Stimulated activated CD8-positive, alpha-beta memory T cell treated with anti-CD3 and anti-CD28 coated beads, Interleukin-4, amount 100 ng/mL, for 24 hours (primary cell): ENCODE measurements at regions not wholly inside any gene's neighbourhood (a gene's known extent, or its start where the extent isn't known, plus 50 kb on each side); places are given as distances from the start of the nearest gene placed in this dataset.
A peak's percentile ranks its signal among the peaks of the same experiment; 100 is the strongest.

Experiments used
- DNase-seq: peaks from one replicate; pipeline ENCODE4 v3.0.0-alpha.2; 2020; ENCODE audit warnings: low read depth

GRCh38 chr13:24081387-24081786 lies 79.1 kb upstream of the SPATA13 start:
- no peak for DNase-seq

DNA sequence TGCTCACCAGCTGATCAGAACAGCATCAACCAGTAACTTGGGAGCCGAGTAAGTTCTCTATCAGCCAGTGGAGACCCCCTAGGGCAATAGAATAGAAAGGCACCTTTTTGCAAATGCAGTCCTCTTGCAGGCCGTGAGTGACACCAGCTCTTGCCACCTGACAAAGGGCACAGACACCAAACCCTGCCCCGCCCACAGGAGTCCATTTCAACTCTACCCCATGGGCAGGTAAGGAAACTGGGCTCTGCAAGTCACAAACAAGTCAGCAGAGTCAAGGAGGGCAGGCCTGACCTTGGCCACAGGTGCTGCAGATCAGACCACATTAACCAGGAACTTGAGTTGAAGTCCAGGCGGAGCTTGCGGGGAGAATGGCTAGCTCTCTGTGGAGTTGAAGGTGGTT lies 77.4 kb upstream of the SPATA13 start:
- DNase-seq: no peak

- no peak for DNase-seq
These were observed 76.6 kb upstream of the SPATA13 start for GRCh38 chr13:24083722-24084421.

DNA sequence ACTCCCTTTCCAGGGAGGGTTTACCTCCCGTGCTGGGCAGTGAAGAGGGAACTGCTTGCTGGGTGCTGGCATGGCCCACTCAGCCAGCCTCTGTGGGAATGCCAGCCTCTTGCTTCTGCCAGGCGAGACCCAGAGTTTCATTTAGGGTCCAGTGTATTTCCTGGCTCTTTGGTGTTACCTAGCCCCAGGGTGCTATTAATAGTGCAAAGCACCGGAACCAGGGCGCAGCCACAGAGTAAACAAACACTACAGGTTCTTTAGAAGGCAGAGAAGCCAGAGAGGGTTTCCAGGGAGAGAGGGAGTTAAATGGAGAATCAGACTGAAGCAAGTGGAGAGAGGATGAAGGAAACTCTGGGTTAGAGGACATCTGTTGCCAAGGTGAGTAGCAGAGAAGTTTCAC lies 74.9 kb upstream of the SPATA13 start:
- no peak for DNase-seq

- DNase-seq: no peak
These were observed 73.9 kb upstream of the SPATA13 start for GRCh38 chr13:24086642-24087041.

DNA sequence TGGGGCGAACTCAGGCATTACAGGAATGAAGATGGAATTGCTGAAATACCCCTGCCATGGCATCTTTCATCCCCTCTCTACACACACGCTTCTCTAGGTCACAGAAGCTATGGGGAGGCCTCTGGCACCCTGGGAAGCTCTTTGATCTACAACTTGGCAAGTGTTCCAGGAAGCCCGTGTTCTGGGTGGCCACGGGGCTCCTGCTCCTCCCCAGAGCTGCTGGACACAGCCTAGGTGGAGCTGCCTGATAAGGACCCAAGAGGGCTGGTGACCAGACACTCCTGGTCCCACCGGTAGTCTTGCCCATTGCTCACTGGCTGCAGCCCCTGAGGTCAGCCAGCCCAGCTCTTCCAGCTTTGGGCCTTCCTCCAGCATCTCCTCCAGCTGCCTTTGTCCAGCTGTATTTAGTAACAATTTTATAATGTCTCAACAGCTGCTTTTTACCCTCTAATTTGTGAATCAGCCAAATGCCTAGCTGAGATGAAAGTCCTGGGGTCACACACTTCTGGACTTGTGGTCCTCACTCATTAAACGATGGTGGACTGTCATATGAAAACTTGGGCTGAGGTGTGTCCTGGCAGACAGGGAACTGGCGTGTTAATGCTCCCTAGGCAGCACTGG lies 72.8 kb upstream of the SPATA13 start:
- DNase-seq: no peak

GRCh38 chr13:24090049-24090448 lies 70.5 kb upstream of the SPATA13 start:
- no peak for DNase-seq

DNA sequence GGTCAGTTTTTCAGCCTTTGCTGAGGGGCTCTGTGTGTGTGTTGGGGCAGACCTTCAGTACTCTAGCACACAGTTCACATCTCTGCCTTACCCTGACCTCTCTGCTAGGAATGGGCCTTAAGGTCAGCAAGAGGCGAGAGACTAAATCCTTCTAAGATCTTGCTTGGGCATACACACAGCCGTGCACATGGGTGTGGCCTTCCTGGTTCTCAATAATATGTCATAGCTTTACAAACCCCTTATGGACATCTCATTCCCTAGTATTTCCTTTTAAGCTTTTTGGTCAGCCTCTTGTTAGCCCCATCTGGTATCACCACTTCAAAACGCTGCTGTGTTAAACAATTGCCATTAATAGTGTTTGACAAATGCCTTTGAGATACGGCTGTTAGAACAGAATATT lies 69.4 kb upstream of the SPATA13 start:
- DNase-seq: no peak

GRCh38 chr13:24092108-24092507 lies 68.4 kb upstream of the SPATA13 start:
- no peak for DNase-seq

DNA sequence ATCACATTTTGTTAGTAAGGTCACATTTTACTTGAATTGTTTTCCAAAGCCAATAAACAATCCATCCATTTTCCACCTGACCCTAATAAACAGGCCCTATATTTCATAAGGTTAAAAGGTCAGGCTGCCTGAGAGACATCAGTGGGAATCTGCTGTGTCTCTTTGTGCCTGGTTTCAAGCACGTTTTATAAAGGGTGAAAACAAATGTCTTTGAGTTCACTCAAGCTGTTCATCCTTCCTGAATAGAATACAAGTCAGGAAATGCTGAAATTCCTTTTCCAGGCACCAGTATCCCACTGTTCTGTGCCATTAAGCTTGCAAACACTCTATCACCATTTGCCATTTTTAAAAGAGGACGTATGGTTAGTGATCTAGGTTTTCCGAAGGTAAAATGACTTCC lies 67.5 kb upstream of the SPATA13 start:
- no peak for DNase-seq

GRCh38 chr13:24096659-24097058 lies 63.9 kb upstream of the SPATA13 start:
- DNase-seq: no peak

- DNase-seq: peak; percentile 31
These were observed 63.5 kb upstream of the SPATA13 start for GRCh38 chr13:24097064-24097463.

- DNase-seq: no peak
These were observed 62.9 kb upstream of the SPATA13 start for GRCh38 chr13:24097667-24098066.

GRCh38 chr13:24099490-24099889 lies 61.0 kb upstream of the SPATA13 start:
- no peak for DNase-seq

GRCh38 chr13:24100188-24100587 lies 60.3 kb upstream of the SPATA13 start:
- DNase-seq: no peak

DNA sequence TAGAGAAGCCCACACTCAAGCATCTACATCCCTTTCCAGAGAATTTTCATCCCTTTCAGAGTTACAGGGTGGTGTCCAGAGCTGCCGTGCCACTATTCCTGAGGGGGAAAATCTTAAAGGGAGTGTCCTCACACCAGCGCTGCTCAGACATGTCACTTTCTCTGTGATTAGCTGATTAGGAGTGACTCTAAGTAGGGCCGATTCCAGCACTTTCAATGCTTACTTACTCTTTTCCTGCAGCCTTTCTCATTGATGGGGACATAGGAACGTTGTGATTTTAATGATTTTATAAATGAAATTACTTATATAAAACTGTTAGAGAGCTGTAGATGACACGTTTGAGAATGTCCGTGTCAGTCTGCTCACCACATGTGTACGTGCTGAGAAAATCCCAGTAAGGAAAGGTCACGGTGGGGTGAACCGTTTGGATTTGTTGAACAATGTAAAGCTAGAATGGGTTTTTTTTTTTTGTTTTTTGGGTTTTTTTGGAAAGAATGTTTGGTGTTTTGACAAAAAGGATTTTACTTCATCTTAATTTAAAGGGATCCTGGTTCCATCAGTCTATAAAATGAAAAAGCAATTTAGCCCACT lies 56.6 kb upstream of the SPATA13 start:
- DNase-seq: no peak

DNA sequence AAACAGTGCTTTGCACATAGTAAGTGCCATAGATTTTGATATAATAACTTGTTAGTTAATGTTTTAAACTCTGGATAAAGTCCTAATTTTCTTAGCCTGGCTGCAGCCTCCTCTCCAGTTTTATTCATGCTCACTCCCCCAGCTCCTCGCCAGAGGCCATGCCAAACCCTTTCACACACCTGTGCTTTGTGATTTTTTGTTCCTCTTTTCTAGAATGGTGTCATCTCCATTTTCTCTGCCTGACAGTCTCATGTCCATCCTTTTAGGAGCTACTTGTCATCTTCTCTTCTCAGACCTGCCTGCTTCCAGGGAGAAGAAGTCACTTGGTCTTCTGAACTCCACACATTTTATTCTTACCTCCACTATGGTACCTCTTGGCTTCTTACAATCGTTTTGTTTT lies 55.8 kb upstream of the SPATA13 start:
- no peak for DNase-seq

DNA sequence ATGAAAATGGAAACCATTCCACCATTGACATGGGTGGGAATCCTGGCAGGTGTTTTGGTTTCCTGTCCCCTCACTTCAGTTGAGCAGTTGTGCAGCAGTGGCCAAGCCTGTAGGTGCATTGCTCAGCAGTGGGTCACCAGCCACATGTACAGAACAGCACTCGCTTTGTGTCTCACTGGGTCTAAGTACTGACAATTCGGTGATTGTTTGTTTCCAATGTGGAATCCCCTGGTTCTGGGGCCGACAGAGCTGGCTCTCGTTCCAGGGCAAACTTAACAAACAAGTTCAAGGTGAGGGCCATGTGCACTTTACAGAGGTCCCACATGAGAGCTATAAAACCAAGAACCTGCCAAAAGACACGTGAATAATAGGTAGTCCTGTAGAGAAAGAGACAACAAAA lies 54.1 kb upstream of the SPATA13 start:
- no peak for DNase-seq

GRCh38 chr13:24107955-24108614 lies 52.4 kb upstream of the SPATA13 start:
- no peak for DNase-seq

DNA sequence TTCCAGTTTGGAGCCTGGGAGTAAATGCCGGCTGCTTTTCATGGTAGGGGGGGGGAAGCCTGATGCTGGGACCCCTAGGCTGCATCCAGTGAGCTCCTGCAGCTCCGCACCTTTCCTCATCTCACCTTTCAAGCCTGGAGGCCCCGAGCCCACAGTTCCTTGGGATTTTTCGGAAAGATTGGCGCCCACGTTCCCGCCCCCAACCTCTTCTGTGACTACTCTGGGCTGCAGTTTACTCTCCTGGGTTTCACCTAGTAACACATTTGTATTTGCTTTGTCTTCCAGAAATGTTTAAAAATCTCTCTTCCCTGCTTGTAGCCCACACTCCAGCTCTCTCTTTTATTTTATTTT lies 51.9 kb upstream of the SPATA13 start:
- DNase-seq: no peak

GRCh38 chr13:24110011-24110410 lies 50.5 kb upstream of the SPATA13 start:
- no peak for DNase-seq
